PFSK-1 (cell line): ENCODE measurements at regions not wholly inside any gene's neighbourhood (a gene's known extent, or its start where the extent isn't known, plus 50 kb on each side); places are given as distances from the start of the nearest gene placed in this dataset.

Source experiments
- POLR2AphosphoS5 ChIP-seq: IDR thresholded peaks from 2 replicates; pipeline ENCODE4 v1.6.1; 2012; ENCODE audit warnings: low read depth, mild to moderate bottlenecking, control low read depth, low read length, moderate library complexity
- SIN3A ChIP-seq: IDR thresholded peaks from 2 replicates; pipeline ENCODE4 v1.6.1; 2012; ENCODE audit warnings: mild to moderate bottlenecking, low read length, moderate library complexity, borderline replicate concordance; ENCODE audit not compliant: insufficient read depth
- TF ChIP-seq, protein P1 (sequence below), 2 experiments: IDR thresholded peaks; 2 replicates each; pipeline versions ENCODE4 v1.6.1 to v1.8.0; 2011 to 2012; ENCODE audit warnings: low read depth in 2 of 2, low read length in 2 of 2, control low read depth in 1 of 2, inconsistent platforms in 1 of 2, mild to moderate bottlenecking in 1 of 2, moderate library complexity in 1 of 2; ENCODE audit not compliant: insufficient read depth in 1 of 2

DNA sequence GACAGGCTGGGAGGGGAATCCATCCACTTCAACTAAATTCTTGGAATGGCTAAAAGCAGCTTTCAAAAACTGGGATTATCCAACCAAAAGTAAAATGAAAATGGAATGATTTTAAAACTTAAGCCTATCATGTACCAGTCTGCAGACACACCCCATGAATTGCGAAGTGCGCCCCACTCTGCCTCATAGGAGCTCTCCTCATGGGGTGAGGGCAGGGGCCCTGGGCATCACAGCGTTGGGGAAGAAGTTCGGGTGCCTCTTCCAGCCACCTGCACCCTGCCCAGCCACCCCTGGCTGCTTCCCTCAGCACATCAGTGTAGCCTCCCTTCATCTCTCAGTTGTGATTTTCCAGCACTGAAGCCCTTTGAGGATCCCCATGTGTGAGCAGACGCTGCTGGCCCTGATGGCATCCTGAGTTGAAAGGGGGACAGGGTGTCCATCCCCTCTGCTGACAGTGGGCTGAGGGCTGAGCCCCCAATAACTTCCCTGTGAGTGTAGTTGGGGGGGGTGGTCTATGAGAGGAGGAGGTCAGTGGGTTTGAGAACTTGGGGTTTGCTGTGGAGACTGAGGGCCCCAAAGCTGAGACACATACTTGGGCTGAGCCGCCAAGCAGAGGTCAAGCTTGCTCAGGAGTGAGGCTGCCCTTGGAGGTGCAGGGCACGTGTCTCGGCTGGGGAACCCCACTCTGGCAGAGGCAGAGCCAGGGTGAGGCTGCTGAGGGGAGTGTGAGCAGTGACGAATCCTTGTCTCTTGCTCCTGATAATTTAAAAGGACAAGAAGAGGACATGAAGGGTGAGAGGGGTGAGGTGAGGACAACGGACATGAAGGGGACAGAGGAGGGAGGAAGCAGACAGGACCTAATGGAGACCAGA is 542.1 kb downstream of the TCERG1L start:
- TF ChIP-seq SIN3A (no peak), POLR2AphosphoS5 (no peak)
- TF ChIP-seq, protein P1, sequence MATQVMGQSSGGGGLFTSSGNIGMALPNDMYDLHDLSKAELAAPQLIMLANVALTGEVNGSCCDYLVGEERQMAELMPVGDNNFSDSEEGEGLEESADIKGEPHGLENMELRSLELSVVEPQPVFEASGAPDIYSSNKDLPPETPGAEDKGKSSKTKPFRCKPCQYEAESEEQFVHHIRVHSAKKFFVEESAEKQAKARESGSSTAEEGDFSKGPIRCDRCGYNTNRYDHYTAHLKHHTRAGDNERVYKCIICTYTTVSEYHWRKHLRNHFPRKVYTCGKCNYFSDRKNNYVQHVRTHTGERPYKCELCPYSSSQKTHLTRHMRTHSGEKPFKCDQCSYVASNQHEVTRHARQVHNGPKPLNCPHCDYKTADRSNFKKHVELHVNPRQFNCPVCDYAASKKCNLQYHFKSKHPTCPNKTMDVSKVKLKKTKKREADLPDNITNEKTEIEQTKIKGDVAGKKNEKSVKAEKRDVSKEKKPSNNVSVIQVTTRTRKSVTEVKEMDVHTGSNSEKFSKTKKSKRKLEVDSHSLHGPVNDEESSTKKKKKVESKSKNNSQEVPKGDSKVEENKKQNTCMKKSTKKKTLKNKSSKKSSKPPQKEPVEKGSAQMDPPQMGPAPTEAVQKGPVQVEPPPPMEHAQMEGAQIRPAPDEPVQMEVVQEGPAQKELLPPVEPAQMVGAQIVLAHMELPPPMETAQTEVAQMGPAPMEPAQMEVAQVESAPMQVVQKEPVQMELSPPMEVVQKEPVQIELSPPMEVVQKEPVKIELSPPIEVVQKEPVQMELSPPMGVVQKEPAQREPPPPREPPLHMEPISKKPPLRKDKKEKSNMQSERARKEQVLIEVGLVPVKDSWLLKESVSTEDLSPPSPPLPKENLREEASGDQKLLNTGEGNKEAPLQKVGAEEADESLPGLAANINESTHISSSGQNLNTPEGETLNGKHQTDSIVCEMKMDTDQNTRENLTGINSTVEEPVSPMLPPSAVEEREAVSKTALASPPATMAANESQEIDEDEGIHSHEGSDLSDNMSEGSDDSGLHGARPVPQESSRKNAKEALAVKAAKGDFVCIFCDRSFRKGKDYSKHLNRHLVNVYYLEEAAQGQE (IDR thresholded peaks at IDR 0.05; ENCODE audit: insufficient read depth in 1 of 2, low read depth in 2 of 2, low read length in 2 of 2), result no peak
